OCI-LY1 (cell line): ENCODE measurements at regions not wholly inside any gene's neighbourhood (a gene's known extent, or its start where the extent isn't known, plus 50 kb on each side); places are given as distances from the start of the nearest gene placed in this dataset.

ENCODE experiments used
- H2AFZ ChIP-seq: fragments of 200-600 bp; sonication (generic), shearing (Covaris generic); 2 replicates; pipeline ENCODE4 v1.6.0; 2014; ENCODE audit warnings: antibody characterized with exemption, mild to moderate bottlenecking, low read length
- H3F3A ChIP-seq: fragments of 200-600 bp; sonication (generic), shearing (Covaris generic); 2 replicates; pipeline ENCODE4 v1.6.0; 2014; ENCODE audit warnings: mild to moderate bottlenecking, antibody characterized with exemption, low read length, moderate library complexity; ENCODE audit not compliant: insufficient read depth
- H3K27ac ChIP-seq: fragments of 200-600 bp; sonication (generic); 2 replicates; pipeline ENCODE4 v1.5.1; 2014; ENCODE audit warnings: low read length, mixed run types, mild to moderate bottlenecking, low read depth; ENCODE audit not compliant: poor library complexity, severe bottlenecking
- H3K27me3 ChIP-seq: fragments of 200-600 bp; sonication (generic); 2 replicates; pipeline ENCODE4 v1.6.0; 2014; ENCODE audit warnings: antibody characterized with exemption, mild to moderate bottlenecking, low read length, moderate library complexity; ENCODE audit not compliant: insufficient read depth
- H3K36me3 ChIP-seq: fragments of 200-600 bp; sonication (generic); 2 replicates; pipeline ENCODE4 v1.6.1; 2014; ENCODE audit warnings: mild to moderate bottlenecking, antibody characterized with exemption, low read length, moderate library complexity, mixed read lengths; ENCODE audit not compliant: insufficient read depth
- H3K4me1 ChIP-seq: fragments of 200-600 bp; sonication (generic); 2 replicates; pipeline ENCODE4 v1.5.1; 2014; ENCODE audit warnings: mild to moderate bottlenecking, low read length, moderate library complexity; ENCODE audit not compliant: insufficient read depth, severe bottlenecking
- H3K4me2 ChIP-seq: fragments of 200-600 bp; sonication (generic), shearing (Covaris generic); 2 replicates; pipeline ENCODE4 v1.6.1; 2014; ENCODE audit warnings: low read length
- H3K4me3 ChIP-seq: fragments of 200-600 bp; sonication (generic); 2 replicates; pipeline ENCODE4 v1.5.1; 2014; ENCODE audit warnings: low read length, low read depth, mild to moderate bottlenecking, mixed read lengths; ENCODE audit not compliant: poor library complexity, severe bottlenecking
- H3K79me2 ChIP-seq: fragments of 200-600 bp; shearing (Covaris generic); 2 replicates; pipeline ENCODE4 v1.6.1; 2016; ENCODE audit warnings: mixed run types, low read length, mixed read lengths; ENCODE audit not compliant: insufficient read depth
- H3K9ac ChIP-seq: fragments of 200-600 bp; sonication (generic), shearing (Covaris generic); 2 replicates; pipeline ENCODE4 v1.6.1; 2014; ENCODE audit warnings: mild to moderate bottlenecking, low read length, mixed read lengths
- H3K9me2 ChIP-seq: fragments of 200-600 bp; sonication (generic), shearing (Covaris generic); 2 replicates; pipeline ENCODE4 v1.6.1; 2014; ENCODE audit warnings: low read depth, mild to moderate bottlenecking, low read length, mixed read lengths
- H3K9me3 ChIP-seq: fragments of 200-600 bp; shearing (Covaris generic); 2 replicates; pipeline ENCODE4 v1.6.1; 2014; ENCODE audit warnings: low read length, mixed read lengths
- H4K20me1 ChIP-seq: fragments of 200-600 bp; sonication (generic), shearing (Covaris generic); 2 replicates; pipeline ENCODE4 v1.6.0; 2016; ENCODE audit warnings: mild to moderate bottlenecking, low read length; ENCODE audit not compliant: insufficient read depth
- CTCF ChIP-seq: fragments of 200-600 bp; sonication (generic), shearing (Covaris generic); IDR thresholded peaks from 2 replicates; pipeline ENCODE4 v1.5.1; 2017; ENCODE audit warnings: mild to moderate bottlenecking, antibody characterized with exemption, low read length, moderate library complexity, mixed read lengths
- EZH2 ChIP-seq: fragments of 200-600 bp; sonication (generic), shearing (Covaris generic); IDR thresholded peaks from 2 replicates; pipeline ENCODE4 v1.8.0; 2017; ENCODE audit warnings: borderline replicate concordance, mixed run types, mild to moderate bottlenecking, antibody characterized with exemption, low read length, moderate library complexity, mixed read lengths

GRCh38 chr7:156017431-156017830 lies 205.2 kb upstream of the SHH start:
- no peak overlapping the region for H3K4me2 ChIP-seq
- H3K27ac ChIP-seq: no peak overlapping the region
- H3K4me1 ChIP-seq: no peaks in the 10 kb centered on the region
- TF ChIP-seq CTCF (no peak), EZH2 (no peak)
- no peaks in the 10 kb centered on the region for H4K20me1 ChIP-seq
- no peaks in the 10 kb centered on the region for H3K79me2 ChIP-seq
- H3K9ac ChIP-seq: no peak overlapping the region
- no peaks in the 10 kb centered on the region for H3K27me3 ChIP-seq
- H3K9me2 ChIP-seq: no peaks in the 10 kb centered on the region
- H3K9me3 ChIP-seq: no peaks in the 10 kb centered on the region; the same call in 1 of the 2 replicates
- H3K36me3 ChIP-seq: no peaks in the 10 kb centered on the region; the same call in 1 of the 2 replicates
- no peaks in the 10 kb centered on the region for H3F3A ChIP-seq
- no peak overlapping the region for H2AFZ ChIP-seq
- H3K4me3 ChIP-seq: no peak overlapping the region

- H3K79me2 ChIP-seq: no peaks in the 10 kb centered on the region
- H3K9me3 ChIP-seq: no peaks in the 10 kb centered on the region; the same call in 1 of the 2 replicates
- H3K9me2 ChIP-seq: no peaks in the 10 kb centered on the region
- H2AFZ ChIP-seq: no peak overlapping the region
- H3K27ac ChIP-seq: no peak overlapping the region
- H3K4me1 ChIP-seq: no peaks in the 10 kb centered on the region
- no peak overlapping the region for H3K4me3 ChIP-seq
- no peaks in the 10 kb centered on the region for H4K20me1 ChIP-seq
- no peaks in the 10 kb centered on the region for H3F3A ChIP-seq
- H3K36me3 ChIP-seq: no peaks in the 10 kb centered on the region; the same call in 1 of the 2 replicates
- H3K9ac ChIP-seq: no peak overlapping the region
- no peaks in the 10 kb centered on the region for H3K27me3 ChIP-seq
- no peak overlapping the region for H3K4me2 ChIP-seq
- TF ChIP-seq CTCF (no peak), EZH2 (no peak)
Observed at GRCh38 chr7:156015237-156016020, 203.2 kb upstream of the SHH start.

- Histone ChIP-seq H4K20me1 (no peaks in the 10 kb centered on the region), H3K9me2 (no peaks in the 10 kb centered on the region), H3K79me2 (no peaks in the 10 kb centered on the region), H3K27me3 (no peaks in the 10 kb centered on the region), H3K4me1 (no peaks in the 10 kb centered on the region), H3K4me3 (no peak overlapping the region), H3K9me3 (no peaks in the 10 kb centered on the region; the same call in 1 of the 2 replicates), H3K27ac (no peak overlapping the region), H3F3A (no peaks in the 10 kb centered on the region), H2AFZ (no peak overlapping the region), H3K36me3 (no peaks in the 10 kb centered on the region; the same call in 1 of the 2 replicates), H3K9ac (no peak overlapping the region), H3K4me2 (no peak overlapping the region)
- no peak for TF ChIP-seq EZH2
- TF ChIP-seq CTCF: no peak
Observed at GRCh38 chr7:156014808-156015207, 202.5 kb upstream of the SHH start.
